Endothelial cell of umbilical vein (primary cell): ENCODE measurements at regions not wholly inside any gene's neighbourhood (a gene's known extent, or its start where the extent isn't known, plus 50 kb on each side); places are given as distances from the start of the nearest gene placed in this dataset.

Experiments
- BruUV-seq: library from RNA; stranded (reverse); fragments of 400-500 nt; replicated peaks from 2 replicates; lab custom pipeline; 2021; lab: Mats Ljungman, UMichigan
- CTCF ChIA-PET: fragments of 300-600, 350-600 bp; sonication (Branson Sonifier 250); formaldehyde crosslinking; loops from one replicate; lab custom pipeline; 2021; ENCODE audit warnings: antibody characterized with exemption, inconsistent platforms; lab: Charles Lee
- POLR2A ChIA-PET: fragments of 300-600, 350-600 bp; sonication (Branson Sonifier 250); formaldehyde crosslinking; loops from one replicate; lab custom pipeline; 2021; ENCODE audit warnings: antibody characterized with exemption, inconsistent platforms; lab: Charles Lee
- DNase-seq: peaks from one replicate; pipeline ENCODE4 v3.0.0-alpha.2; 2011; ENCODE audit warnings: low read depth, low spot score
- FAIRE-seq: peaks from 2 replicates; lab custom pipeline; 2011; peaks lifted over from hg19 to GRCh38; lab: Jason Lieb, UNC
- H2AFZ ChIP-seq: 2 replicates; pipeline ENCODE4 v1.6.0; 2012; ENCODE audit warnings: low read depth, low read length, control low read depth, inconsistent platforms
- H3K27ac ChIP-seq: 2 replicates; pipeline ENCODE4 v1.5.1; 2011; ENCODE audit warnings: low read depth, mild to moderate bottlenecking, control low read depth, low read length, moderate library complexity; ENCODE audit not compliant: insufficient read depth
- H3K27me3 ChIP-seq, 2 experiments: 2 replicates each; pipeline versions ENCODE4 v1.6.0 to v1.6.1; 2011; ENCODE audit warnings: low read length in 2 of 2, mixed read lengths in 1 of 2; ENCODE audit not compliant: control insufficient read depth in 2 of 2, insufficient read depth in 2 of 2
- H3K36me3 ChIP-seq, 2 experiments: 2 replicates in 1 of 2; 3 replicates in 1 of 2; pipeline ENCODE4 v1.5.1; 2011; ENCODE audit warnings: low read length in 2 of 2, mild to moderate bottlenecking in 1 of 2, moderate library complexity in 1 of 2; ENCODE audit not compliant: control insufficient read depth in 2 of 2, insufficient read depth in 2 of 2; ENCODE audit errors: extremely low read depth in 1 of 2
- H3K4me1 ChIP-seq: 3 replicates; pipeline ENCODE4 v1.5.1; 2011; ENCODE audit warnings: mild to moderate bottlenecking, low read length; ENCODE audit not compliant: control insufficient read depth, insufficient read depth; ENCODE audit errors: extremely low read depth
- H3K4me2 ChIP-seq: 2 replicates; pipeline ENCODE4 v1.6.1; 2011; ENCODE audit warnings: low read length, control low read depth, mixed read lengths; ENCODE audit not compliant: insufficient read depth
- H3K4me3 ChIP-seq, 3 experiments: fragments of 200-600 bp in 1 of 3; sonication (generic), shearing (Covaris generic) in 1 of 3; replicated peaks in 1 of 3; 2 replicates each; pipeline ENCODE4 v1.5.1; 2011 to 2016; ENCODE audit warnings: control low read depth in 3 of 3, low read length in 3 of 3, mild to moderate bottlenecking in 2 of 3, inconsistent platforms in 1 of 3, low read depth in 1 of 3, moderate library complexity in 1 of 3; ENCODE audit not compliant: insufficient read depth in 1 of 3
- H3K79me2 ChIP-seq: 2 replicates; pipeline ENCODE4 v1.6.0; 2012; ENCODE audit warnings: low read length, inconsistent platforms; ENCODE audit not compliant: control insufficient read depth, insufficient read depth
- H3K9ac ChIP-seq: replicated peaks from 2 replicates; pipeline ENCODE3; 2011; ENCODE audit warnings: low read length, control low read depth; ENCODE audit not compliant: insufficient read depth; ENCODE audit errors: extremely low read depth
- H3K9me1 ChIP-seq: replicated peaks from 3 replicates; pipeline ENCODE4 v1.6.0; 2011; ENCODE audit warnings: mild to moderate bottlenecking, low read length; ENCODE audit not compliant: control insufficient read depth, insufficient read depth; ENCODE audit errors: extremely low read depth
- H3K9me3 ChIP-seq: replicated peaks from 2 replicates; pipeline ENCODE4 v1.5.1; 2012; ENCODE audit warnings: low read length, inconsistent platforms; ENCODE audit not compliant: control insufficient read depth, insufficient read depth
- H4K20me1 ChIP-seq: replicated peaks from 2 replicates; pipeline ENCODE3; 2011; ENCODE audit warnings: mild to moderate bottlenecking, low read length; ENCODE audit not compliant: control insufficient read depth, insufficient read depth; ENCODE audit errors: extremely low read depth
- EZH2 ChIP-seq: IDR thresholded peaks from 2 replicates; pipeline ENCODE4 v1.6.1; 2012; ENCODE audit warnings: borderline replicate concordance, low read depth, mild to moderate bottlenecking, moderate library complexity, low read length, inconsistent platforms; ENCODE audit not compliant: severe bottlenecking
- FOS ChIP-seq: IDR thresholded peaks from 2 replicates; pipeline ENCODE4 v1.6.1; 2011; ENCODE audit warnings: mild to moderate bottlenecking, low read length, moderate library complexity, borderline replicate concordance; ENCODE audit not compliant: insufficient read depth
- GATA2 ChIP-seq: IDR thresholded peaks from 2 replicates; pipeline ENCODE4 v1.7.0; 2011; ENCODE audit warnings: low read depth, mild to moderate bottlenecking, moderate library complexity, mixed read lengths, low read length; ENCODE audit not compliant: insufficient read length, insufficient read depth
- JUN ChIP-seq: IDR thresholded peaks from 2 replicates; pipeline ENCODE4 v1.6.1; 2011; ENCODE audit warnings: borderline replicate concordance, low read depth; ENCODE audit not compliant: insufficient read length, insufficient read depth
- MAX ChIP-seq: IDR thresholded peaks from 2 replicates; pipeline ENCODE4 v1.6.1; 2011; ENCODE audit not compliant: insufficient read depth, insufficient read length
- MYC ChIP-seq: IDR thresholded peaks from one replicate; pipeline ENCODE4 v1.6.1; 2011; ENCODE audit warnings: mild to moderate bottlenecking, low read depth, low read length
- POLR2A ChIP-seq: IDR thresholded peaks from 2 replicates; pipeline ENCODE4 v1.6.1; 2012; ENCODE audit warnings: low read depth, mild to moderate bottlenecking, control low read depth, low read length
- POLR2AphosphoS5 ChIP-seq: IDR thresholded peaks from 2 replicates; pipeline ENCODE4 v1.6.1; 2012; ENCODE audit warnings: low read depth, mild to moderate bottlenecking, control low read depth, low read length, moderate library complexity; ENCODE audit not compliant: insufficient read depth
- dilution Hi-C: fragments of 300-500 bp; cut with MboI; formaldehyde crosslinking; loops from one replicate; pipeline ENCODE4 v1.15.0; 2019; ENCODE audit warnings: low sequenced_read_pairs; ENCODE audit not compliant: extremely low pct_ligation_motif_present
- intact Hi-C: fragments of 100-400 bp; cut with micrococcal nuclease; formaldehyde crosslinking; loops from one replicate; pipeline ENCODE4 v1.10.0; 2022
- TF ChIP-seq, protein P1 (sequence below), 2 donors: IDR thresholded peaks; 1 replicate in 1 of 2; 2 replicates in 1 of 2; pipeline ENCODE4 v1.5.1; 2011; ENCODE audit warnings: low read length in 2 of 2, mild to moderate bottlenecking in 2 of 2, moderate library complexity in 2 of 2, control low read depth in 1 of 2, inconsistent platforms in 1 of 2, low read depth in 1 of 2; ENCODE audit not compliant: insufficient read depth in 1 of 2; ENCODE audit errors: extremely low read depth in 1 of 2

- Histone ChIP-seq H3K27me3 (peaks cover 0 to 2% of the 10 kb centered on the region in 2 experiments), H3K4me1 (no peaks in the 10 kb centered on the region), H3K79me2 (no peaks in the 10 kb centered on the region), H3K9ac (no peak overlapping the region), H3K9me3 (no peaks in the 10 kb centered on the region), H3K9me1 (no peaks in the 10 kb centered on the region), H3K4me2 (no peak overlapping the region), H3K4me3 (no peak overlapping the region), H2AFZ (no peak overlapping the region), H4K20me1 (no peaks in the 10 kb centered on the region), H3K36me3 (no peaks in the 10 kb centered on the region), H3K27ac (no peak overlapping the region)
- dilution Hi-C loops, result no loop called here
- FAIRE-seq (no peak), DNase-seq (no peak)
- intact Hi-C loops, result no loop called here
- POLR2A ChIA-PET, result no interaction called here
- no TSS peak for BruUV-seq
- TF ChIP-seq JUN, result no peak
- TF ChIP-seq POLR2AphosphoS5, result no peak
- TF ChIP-seq MYC, result no peak
- TF ChIP-seq, protein P1, sequence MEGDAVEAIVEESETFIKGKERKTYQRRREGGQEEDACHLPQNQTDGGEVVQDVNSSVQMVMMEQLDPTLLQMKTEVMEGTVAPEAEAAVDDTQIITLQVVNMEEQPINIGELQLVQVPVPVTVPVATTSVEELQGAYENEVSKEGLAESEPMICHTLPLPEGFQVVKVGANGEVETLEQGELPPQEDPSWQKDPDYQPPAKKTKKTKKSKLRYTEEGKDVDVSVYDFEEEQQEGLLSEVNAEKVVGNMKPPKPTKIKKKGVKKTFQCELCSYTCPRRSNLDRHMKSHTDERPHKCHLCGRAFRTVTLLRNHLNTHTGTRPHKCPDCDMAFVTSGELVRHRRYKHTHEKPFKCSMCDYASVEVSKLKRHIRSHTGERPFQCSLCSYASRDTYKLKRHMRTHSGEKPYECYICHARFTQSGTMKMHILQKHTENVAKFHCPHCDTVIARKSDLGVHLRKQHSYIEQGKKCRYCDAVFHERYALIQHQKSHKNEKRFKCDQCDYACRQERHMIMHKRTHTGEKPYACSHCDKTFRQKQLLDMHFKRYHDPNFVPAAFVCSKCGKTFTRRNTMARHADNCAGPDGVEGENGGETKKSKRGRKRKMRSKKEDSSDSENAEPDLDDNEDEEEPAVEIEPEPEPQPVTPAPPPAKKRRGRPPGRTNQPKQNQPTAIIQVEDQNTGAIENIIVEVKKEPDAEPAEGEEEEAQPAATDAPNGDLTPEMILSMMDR (IDR thresholded peaks at IDR 0.05; ENCODE audit: extremely low read depth in 1 of 2, insufficient read depth in 1 of 2, low read depth in 1 of 2, low read length in 2 of 2), result no peak
- TF ChIP-seq POLR2A, result no peak
- TF ChIP-seq GATA2, result no peak
- no peak for TF ChIP-seq MAX
- TF ChIP-seq FOS, result no peak
- no peak for TF ChIP-seq EZH2
- CTCF ChIA-PET, result interaction anchor here (4.7 kb wide), 1 partner anchor 26 kb away, joined by 38 read pairs; no protein-coding TSS in a partner anchor
Observed at GRCh38 chr10:117468665-117469064, 73.9 kb upstream of the EMX2 start.
